ENCODE measurements at regions not wholly inside any gene's neighbourhood (a gene's known extent, or its start where the extent isn't known, plus 50 kb on each side); places are given as distances from the start of the nearest gene placed in this dataset.
"Not testable (repeated sequence)": the region's sequence is repeated elsewhere in the genome, so short reads cannot be mapped to it uniquely, and the experiment has no call there.

DNA sequence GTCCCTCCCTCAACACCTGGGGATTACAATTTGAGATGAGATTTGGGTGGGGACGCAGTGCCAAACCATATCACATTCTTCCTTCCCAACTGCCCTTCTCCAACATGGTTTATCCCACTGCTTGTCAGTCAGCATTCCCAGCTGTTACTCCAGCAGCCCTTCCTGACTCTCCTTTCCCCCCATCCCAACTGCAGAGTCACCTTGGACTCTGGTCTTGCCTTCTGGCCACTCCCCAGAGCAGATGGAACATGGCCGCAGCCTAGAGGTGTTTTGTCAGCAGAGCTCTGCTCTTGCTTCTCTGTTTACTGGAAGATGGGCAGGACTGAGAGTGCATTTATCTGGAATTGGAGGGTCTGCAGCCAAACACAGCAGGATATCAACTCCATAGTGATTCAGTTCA lies 51.2 kb upstream of the MEX3C start:
- no peak for DNase-seq (ENCODE audit: low read depth)

DNA sequence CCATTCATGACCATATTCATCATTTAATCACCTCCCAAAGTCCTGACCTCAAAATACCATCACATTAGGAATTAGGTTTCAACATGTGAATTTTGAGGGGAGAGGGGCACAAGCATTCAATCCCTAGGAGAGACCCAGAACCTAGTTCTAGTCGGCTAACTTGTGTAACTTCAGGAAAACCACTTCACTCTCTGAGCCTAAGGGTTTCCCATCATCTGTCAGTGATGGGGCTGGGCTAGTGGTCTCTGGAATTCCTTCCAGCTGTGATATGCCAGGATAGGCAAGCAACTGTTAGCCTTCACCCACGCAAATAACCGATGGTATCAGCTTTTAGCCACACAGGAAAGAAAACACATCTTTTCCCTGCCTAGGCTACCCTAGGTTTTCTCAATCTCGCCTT lies 52.5 kb upstream of the MEX3C start:
- no peak for DNase-seq (ENCODE audit: low read depth)

DNA sequence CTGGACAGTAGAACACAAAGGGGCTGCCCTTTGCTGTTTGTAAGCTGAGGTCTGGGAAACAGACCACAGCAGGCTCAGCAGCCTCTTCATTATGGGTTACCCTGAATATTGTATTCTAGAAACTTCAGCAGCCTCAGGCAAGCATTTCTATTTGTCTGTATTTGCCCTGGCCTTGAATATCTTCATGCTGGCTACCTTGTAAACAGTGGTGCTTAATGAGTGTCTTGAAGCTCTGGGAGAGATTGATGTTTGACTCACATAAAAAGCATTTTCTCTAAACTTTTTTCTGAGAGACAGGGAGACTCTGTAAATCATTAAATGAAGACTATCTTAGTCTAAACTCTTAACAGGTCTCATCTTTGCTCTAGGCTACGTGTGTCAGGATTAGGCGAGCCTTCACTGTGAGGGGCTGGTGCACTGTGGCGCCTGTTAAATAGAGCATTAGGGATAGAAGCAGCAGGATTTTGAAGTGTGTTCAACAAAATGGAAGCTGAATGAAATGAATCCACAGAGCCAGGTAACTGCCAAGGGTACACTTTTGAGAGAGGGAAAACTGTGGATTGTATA lies 53.1 kb upstream of the MEX3C start:
- DNase-seq (ENCODE audit: low read depth), result no peak

DNA sequence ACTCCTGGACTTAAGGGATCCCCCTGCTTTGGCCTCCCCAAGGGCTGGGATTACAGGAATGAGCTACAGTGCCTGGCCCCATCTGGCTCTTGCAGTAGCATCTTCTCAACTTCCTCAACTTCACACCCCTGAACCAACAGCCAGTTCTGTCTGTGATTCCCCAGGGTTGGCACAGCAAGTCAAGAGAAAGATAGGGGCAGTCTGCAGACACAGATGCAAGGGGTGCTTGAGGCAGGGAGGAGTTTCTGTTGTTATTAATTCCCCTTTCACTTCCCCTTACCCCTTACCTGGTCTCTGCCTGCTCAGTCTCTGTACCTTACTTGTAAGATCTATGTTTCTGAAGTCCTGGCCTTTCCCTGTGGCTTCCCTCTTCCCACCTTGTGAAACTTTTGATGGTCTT lies 54.1 kb upstream of the MEX3C start:
- no peak for DNase-seq (ENCODE audit: low read depth)

DNA sequence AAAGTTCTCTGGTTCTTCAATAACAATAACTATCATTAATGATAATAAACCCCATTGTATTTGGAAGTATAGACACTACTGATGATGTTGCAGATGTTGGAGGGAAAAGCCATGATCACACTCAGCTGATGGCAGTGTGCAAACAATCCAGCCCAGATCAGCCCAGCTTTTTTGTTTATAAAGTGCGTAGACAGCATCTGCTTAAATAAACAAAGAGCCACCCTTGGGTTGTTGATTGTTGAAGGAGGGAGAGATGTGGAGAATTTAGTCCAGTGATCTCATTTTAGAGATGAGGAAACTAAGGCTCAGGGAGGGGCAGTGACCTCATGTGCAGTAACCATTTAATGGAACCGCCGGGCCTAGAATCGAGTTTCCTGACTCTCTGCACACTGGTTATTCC lies 56.0 kb upstream of the MEX3C start:
- DNase-seq (ENCODE audit: low read depth), result no peak

DNA sequence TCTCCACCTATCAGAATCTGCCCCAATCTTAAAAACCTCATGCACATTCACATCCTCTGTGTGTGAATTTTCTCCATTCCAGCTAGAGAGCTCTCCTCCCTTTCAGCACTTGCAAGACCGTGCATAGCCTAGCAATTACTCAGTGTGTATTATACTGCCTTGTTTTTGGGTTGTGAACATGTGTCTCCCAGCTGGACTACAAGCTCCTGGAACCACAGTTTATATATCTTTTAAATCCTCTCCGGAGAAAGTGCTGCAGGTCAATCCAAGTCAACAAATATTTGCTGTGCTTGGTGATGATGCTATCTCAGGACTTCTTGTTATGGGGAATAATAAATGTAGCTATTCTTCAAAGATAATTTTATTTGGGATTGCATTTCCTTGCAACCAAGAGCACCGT lies 58.2 kb upstream of the MEX3C start:
- no peak for DNase-seq (ENCODE audit: low read depth)

DNA sequence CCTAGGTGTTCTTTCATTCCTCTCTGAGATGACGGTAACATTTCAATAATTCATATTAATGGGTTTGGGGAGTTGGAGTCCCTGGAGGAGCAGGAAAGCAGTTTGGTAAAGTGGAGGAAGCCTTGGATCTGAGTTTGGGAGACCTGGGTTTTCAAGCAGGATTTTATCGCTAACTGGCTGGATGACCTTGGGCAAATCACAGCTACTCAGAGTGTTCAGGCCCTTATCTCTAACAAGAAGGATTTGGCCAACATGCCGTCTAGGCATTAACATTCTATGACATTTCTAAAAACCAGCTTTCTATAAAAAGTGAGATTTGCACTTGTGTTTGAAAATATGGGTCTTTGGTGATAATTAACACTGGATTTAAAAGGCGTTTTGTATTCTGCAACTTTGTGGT lies 59.7 kb upstream of the MEX3C start:
- DNase-seq (ENCODE audit: low read depth), result no peak

DNA sequence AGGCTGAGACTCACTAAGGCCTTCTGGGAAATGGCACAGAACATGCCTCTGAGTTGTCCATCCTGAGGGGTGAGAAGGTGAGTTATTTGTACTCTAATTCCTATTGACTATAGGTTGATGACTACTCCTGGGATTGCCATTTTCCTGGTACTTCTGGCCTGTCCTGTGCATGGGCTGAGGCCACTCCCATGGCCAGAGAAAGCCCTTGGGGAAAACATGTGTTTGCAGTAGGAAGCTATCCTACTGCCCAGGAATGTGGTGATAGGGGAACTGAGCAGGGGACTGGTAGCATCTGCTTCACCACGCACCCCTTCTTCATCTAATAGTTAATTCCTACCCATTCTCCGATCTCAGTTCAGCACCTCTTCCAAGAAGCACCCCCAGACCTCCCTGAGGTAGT lies 62.6 kb upstream of the MEX3C start:
- DNase-seq (ENCODE audit: low read depth), result no peak

DNA sequence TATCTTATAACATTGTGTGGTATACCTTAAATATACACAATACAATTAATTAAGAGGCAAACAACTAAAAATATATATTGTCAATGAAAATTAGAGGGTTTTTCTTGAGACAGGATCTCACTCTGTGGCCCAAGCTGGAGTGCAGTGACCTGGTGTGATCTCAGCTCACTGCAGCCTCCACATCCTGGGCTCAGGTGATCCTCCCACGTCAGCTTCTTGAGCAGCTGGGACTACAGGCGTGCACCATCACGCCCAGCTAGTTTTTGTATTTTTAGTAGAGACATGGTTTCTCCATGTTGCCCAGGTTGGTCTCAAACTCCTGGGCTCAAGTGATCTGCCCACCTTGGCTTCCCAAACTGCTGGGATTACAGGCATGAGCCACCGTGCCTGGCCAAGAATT lies 68.6 kb upstream of the MEX3C start:
- not testable (repeated sequence) for DNase-seq (ENCODE audit: low read depth)

DNA sequence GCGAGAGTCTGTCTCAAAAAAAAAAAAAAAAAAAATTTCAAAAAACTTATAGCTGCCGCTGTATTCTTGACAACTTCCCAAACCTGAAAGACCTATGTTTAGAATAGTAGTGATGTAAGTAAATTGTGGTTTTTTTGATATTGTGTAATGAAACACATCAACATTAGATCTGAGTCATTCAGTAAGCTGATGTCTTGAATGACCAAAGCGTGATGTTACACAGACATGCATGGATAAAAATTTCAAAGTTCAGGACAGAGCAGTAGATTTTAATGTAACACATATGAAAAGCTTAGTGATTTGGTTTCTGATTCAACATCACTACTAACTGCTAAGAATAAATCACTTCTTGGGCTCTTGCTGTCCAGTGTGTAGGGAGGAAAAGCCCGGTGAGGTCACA lies 69.3 kb upstream of the MEX3C start:
- DNase-seq (ENCODE audit: low read depth), result no peak

DNA sequence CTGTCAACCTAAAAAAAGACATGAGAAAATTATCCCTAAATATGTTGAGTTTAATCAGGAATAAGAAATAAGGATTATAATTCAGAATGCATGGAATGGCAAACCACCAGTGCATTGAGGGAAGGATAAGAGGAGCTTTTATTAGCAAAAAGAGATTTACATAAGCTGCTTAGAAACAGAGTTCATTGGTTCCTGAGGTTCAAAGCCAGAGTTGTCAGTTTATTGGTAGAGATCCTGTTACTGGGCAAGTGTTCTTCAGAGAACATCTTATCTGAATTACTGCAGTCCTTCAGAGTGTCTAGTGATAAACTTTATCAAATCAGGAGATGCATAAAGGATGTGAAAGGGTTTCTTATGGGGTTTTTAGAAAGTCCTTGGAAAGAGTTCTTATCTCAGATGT lies 76.0 kb upstream of the MEX3C start:
- no peak for DNase-seq (ENCODE audit: low read depth)

DNA sequence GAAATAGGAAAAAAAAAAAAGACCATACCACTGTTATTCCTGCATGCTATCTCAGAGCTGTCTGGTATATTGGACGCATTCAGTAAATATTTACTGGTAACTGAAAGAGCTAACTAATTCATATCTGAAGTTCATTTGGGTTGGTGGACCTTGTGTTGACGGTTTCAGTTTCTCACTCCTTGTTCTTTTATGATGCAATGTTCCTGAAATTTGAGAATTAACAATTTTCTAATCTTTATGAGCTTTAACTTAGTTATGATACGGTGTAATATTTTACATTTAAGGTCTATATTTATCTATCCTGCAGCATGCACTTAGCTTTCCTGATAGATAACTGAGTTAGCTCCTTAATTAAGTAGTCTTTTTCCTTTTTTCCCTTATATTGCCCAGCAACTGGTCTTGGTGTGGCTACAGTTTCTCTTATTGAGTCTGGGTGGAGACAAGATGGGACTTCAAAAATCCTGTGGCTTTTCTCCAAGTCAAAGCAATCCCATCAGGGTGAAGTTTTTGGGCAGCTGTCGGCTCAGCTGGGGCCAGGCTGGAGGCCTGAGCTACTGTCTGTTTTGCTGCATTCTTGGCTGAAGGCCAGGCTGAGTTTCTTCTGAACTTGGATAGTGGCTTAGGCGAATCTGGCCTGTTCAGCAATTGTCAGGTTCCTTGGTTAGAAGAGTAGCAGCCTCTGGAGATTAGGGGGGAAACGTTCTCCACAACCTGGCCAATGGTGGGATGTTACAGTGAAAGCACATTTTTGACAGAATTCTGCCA lies 78.4 kb upstream of the MEX3C start:
- DNase-seq (ENCODE audit: low read depth), result no peak

DNA sequence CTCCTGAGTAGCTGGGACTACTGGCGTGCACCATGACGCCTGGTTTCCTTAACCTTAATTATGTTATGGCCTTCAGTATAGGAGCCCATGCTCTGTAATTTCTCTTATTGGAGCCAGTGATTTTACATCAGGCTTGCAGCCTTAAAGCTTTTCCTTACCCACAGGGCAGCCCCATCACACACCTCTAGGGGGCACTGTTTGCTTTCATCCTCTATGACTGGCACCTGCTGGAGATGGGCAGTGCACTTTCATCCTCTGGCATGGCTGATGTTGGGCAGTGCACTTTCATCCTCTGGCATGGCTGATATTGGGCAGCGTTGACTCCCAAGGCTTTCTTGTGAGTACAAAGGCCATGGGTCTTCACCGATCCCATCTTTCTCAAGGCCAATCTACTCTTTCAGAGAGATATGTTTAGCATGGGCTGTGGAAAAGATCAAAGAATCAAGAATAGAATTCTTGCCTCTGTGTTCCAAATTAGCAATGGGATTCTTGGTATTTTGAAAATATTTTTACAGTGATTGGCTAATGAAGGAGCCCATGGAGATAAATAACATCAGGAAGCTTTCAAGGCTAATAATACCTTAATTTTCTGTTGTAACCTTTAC lies 80.7 kb upstream of the MEX3C start:
- no peak for DNase-seq (ENCODE audit: low read depth)

DNA sequence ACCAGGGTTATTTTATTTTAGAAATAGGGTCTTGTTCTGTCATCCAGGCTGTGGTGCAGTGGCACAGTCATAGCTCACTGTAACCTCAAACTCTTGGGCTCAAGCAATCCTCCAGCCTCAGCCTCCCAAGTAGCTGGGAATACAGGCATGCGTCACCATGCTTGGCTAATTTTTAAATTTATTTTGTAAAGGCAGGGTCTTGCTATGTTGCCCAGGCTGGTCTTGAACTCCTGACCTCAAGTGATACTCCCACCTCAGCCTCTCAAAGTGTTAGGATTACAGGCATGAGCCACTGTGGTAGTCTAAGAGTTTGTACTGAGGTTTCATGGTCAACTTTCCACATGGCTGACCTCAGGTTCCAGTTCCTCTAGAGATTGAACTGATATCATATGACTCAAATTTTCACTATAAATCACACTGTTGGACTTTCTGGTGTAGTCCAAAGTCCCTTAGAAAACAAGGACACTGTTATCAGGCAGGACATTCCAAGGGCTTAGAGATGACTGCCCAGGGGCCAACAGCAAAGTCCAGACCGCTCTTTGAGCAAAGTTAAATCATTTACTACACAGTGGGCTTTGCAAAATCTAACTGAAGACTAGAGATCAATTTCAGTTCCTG lies 82.0 kb upstream of the MEX3C start:
- DNase-seq (ENCODE audit: low read depth), result no peak

DNA sequence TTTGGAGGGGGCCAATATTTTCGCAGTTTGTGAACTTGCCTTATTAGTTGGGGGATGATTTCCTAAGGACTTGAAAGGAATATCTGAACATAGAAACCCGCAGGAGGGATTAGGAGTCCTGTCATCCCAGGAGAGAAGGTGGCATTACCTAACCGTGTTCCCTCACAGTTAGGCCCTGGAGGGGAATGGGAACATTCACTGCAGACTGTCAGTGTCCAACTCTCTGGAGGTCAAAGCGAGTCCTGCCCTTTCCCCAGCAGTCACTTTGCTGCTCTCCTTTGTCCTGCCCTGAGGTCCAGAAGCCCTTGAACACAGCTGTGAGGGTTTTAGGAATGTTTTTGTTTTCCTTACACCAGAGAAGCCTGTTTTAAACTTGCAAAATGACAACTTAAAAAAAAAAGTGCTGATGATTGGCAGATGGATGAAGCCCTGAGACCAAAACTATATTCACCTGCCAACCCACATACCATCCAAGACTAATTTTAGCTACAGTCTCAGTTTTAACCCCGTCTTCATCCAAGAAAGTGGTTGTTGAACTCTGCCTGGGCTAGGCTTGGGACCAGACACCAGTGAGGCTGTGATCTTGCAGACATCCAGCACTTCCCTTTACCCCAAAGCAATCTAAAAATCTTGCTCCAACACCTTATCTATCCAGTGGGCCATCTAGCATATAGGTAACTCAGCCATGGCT lies 90.5 kb upstream of the MEX3C start:
- no peak for DNase-seq (ENCODE audit: low read depth)

DNA sequence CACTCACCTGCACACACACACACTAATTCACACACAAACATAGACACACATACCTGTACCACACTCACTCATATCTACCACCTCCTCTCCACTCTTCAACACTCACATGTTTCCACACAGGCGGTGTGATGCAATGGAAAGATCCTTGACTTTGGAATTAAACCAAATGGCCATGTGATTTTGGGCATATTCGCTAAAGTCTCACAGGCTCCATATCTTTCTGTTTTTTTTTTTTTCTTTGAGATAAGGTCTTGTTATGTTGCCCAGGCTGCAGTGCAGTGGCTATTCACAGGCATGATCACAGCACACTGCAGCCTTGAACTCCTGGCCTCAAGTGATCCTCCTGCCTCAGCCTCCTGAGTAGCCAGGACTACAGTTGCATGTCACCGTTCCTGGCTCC lies 91.1 kb upstream of the MEX3C start:
- no peak for DNase-seq (ENCODE audit: low read depth)

DNA sequence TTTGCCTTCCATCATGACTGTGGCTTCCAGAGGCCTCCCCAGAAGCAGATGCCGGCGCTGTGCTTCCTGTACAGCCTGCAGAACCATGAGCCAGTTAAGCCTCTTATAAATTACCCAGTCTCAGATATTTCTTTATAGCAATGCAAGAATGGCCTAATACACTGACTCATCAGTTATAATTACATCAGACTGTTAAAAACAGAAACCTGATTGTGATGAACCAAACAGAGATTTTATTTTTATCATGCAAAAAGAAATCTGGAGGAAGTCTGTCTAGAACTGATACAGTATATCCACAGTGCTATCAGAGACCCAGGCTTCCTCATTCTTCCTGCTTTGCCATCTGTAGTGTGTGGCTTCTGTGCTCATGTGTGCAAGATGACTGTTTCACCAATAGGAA lies 93.4 kb upstream of the MEX3C start:
- DNase-seq (ENCODE audit: low read depth), result no peak

DNA sequence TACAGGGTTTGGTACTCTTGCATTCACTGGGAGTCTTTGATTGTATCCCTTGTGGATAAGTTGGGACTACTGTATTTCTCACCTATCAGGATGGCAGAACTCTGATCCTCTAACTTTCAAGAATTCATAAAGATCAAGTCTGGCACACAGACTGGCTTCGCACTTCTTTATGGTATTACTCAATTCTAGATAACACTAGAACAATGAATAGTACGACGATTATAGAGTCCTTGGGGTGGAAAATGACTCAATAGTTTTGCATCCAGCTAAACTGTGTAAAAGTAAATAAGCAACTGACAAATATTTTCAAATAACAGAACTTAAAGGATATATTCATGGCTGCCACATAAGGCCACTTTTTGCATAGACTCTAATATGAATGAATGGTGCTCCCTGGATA lies 103.4 kb upstream of the MEX3C start:
- DNase-seq (ENCODE audit: low read depth), result no peak

DNA sequence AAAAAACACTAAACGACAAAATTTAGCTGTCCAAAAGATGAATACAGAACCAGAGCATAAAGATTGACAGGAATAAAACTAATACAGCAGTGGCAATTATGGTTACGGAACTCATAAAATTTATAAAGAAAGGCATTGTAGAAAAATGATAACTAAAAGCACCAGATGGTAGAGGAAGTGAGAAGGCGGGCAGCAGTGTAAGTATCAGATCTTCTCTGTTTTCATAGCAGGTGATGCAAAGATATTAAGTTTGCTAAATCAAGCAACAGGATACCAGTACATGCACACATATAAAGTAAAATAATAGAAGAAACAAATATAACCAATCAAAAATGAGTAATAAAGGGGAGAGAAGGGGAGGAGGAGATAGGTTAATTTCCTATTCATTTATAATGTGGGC lies 103.9 kb upstream of the MEX3C start:
- DNase-seq (ENCODE audit: low read depth), result no peak

DNA sequence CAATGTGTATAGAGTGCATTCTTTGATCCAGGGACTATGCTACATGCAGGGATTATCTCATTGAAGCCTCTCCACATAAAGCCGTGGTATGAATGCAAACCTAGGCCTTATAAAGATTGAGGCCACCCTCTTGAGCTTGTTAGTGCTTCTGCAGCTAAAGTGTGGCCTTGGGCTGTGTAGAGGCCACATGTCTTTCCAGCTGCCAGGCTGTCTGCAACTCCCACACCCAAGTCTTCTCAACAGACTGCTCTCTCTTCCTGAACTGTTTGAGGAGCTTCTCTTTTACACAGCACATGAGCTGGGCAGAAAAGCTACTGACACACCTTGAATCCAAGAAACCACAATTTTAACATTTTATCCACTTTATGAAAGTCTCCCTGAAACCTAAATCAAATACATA lies 119.2 kb upstream of the MEX3C start:
- DNase-seq (ENCODE audit: low read depth), result no peak

DNA sequence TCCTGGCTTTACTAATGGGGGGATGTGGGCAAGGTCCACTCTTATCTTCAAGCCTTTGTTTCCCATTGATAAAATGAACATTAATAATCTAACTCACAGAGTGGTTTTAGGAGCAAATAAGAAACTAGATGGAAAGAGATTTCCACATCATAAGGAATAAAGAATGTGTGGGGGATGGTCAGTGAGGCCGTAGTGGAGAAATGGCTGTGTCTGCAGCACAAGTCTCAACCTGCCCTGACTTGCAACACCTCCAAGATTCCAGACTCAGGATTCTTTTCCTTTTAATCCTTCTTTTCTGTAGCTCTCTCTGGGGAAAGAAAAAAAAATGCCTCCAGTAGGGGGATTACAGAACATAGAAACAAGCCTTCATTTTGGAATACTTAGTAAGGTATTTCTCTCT lies 124.2 kb upstream of the MEX3C start:
- DNase-seq (ENCODE audit: low read depth), result no peak

DNA sequence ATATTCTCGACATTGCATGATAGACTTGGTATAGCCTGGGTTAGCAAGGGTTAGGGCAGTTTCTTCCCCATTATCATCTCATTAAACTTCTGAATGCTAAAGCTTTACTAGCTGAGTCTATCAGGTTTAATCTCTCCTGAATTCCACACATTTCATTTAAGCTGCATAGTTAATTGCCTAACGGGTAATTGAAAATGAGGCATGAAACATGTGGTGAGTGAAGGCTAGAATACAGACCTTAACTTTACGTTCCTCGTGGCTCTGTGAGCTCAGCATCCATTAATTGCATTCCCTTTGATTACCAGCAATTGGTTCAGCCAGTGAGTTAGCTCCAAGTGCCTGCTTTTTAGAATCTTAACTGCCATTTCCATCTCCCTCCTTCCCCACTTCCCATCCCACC lies 126.5 kb upstream of the MEX3C start:
- no peak for DNase-seq (ENCODE audit: low read depth)

DNA sequence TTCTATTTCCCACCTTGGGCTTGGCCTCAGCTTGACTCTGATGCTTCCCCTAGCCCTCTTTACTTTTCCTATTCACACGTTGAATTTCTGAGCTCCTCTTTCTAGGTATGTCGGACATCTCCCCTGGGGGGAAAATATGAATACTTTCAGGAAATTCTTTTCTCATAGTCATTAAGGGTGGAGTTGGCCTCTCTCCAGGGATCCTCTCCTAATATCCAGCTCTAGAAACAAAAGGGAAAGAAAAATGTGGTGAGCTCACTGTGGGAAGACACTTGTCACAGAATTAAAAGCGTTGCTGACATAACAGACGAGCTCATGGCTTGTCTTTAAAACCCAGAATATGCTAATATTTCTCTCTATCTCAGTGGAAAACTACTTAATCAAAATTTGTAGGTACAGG lies 132.7 kb upstream of the MEX3C start:
- DNase-seq (ENCODE audit: low read depth), result no peak
